ENCODE measurements at regions not wholly inside any gene's neighbourhood (a gene's known extent, or its start where the extent isn't known, plus 50 kb on each side); places are given as distances from the start of the nearest gene placed in this dataset.

DNA sequence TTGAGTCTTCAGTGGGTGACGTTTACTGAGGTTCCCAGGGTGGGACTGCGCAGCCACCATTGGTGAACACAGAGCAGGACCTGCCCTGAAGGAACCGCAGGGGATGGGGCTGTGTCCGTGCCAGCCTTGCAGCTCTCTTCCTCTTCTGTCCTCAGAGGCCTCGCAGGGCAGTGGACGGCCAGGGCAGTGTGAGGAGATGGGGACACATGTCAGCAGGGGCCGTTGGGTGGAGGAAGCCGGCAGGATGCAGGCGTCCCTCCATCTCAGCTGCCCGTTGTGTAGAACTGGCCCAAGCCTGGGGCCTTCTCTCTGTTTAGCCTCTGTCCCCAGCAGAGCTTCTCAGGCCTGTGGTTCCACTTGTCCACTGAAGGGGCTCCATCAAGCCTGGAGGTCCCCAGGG lies 53.6 kb upstream of the SMOC2 start:
- TF ChIP-seq, protein P1, sequence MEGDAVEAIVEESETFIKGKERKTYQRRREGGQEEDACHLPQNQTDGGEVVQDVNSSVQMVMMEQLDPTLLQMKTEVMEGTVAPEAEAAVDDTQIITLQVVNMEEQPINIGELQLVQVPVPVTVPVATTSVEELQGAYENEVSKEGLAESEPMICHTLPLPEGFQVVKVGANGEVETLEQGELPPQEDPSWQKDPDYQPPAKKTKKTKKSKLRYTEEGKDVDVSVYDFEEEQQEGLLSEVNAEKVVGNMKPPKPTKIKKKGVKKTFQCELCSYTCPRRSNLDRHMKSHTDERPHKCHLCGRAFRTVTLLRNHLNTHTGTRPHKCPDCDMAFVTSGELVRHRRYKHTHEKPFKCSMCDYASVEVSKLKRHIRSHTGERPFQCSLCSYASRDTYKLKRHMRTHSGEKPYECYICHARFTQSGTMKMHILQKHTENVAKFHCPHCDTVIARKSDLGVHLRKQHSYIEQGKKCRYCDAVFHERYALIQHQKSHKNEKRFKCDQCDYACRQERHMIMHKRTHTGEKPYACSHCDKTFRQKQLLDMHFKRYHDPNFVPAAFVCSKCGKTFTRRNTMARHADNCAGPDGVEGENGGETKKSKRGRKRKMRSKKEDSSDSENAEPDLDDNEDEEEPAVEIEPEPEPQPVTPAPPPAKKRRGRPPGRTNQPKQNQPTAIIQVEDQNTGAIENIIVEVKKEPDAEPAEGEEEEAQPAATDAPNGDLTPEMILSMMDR (optimal IDR thresholded peaks at IDR 0.05 in 1 of 3, IDR thresholded peaks at IDR 0.05 in 1 of 3, conservative IDR thresholded peaks at IDR 0.05 in 1 of 3; ENCODE audit: extremely low read depth in 1 of 3, insufficient read depth in 2 of 3, low read length in 3 of 3): no peak
- TF ChIP-seq EZH2 (IDR thresholded peaks at IDR 0.05; ENCODE audit: low read length): no peak
